Epithelial cell of proximal tubule (primary cell): ENCODE measurements at regions not wholly inside any gene's neighbourhood (a gene's known extent, or its start where the extent isn't known, plus 50 kb on each side); places are given as distances from the start of the nearest gene placed in this dataset.

Source experiments
- DNase-seq: peaks from one replicate; pipeline ENCODE4 v3.0.0-alpha.2; 2011; ENCODE audit warnings: low read depth
- H3K4me3 ChIP-seq: 2 replicates; pipeline ENCODE4 v1.5.1; 2011; ENCODE audit warnings: low read depth, mild to moderate bottlenecking, low read length
- CTCF ChIP-seq: conservative IDR thresholded peaks from 2 replicates; pipeline ENCODE4 v1.5.1; 2012; ENCODE audit warnings: low read depth, mild to moderate bottlenecking, low read length

- no peak for DNase-seq
Measured at GRCh38 chr4:156169861-156170260, 216.2 kb upstream of the CTSO start.

GRCh38 chr4:156169011-156169410 is 215.3 kb upstream of the CTSO start:
- peak; percentile 86 for TF ChIP-seq CTCF
- H3K4me3 ChIP-seq: no peak overlapping the region
- no peak for DNase-seq

More at GRCh38 chr4:156169861-156170260, 216.2 kb upstream of the CTSO start:
- no peak overlapping the region for H3K4me3 ChIP-seq
- no peak for TF ChIP-seq CTCF

- DNase-seq: no peak
- H3K4me3 ChIP-seq: no peak overlapping the region
- no peak for TF ChIP-seq CTCF
Measured at GRCh38 chr4:156168288-156168687, 214.6 kb upstream of the CTSO start.

GRCh38 chr4:156158747-156159146 is 205.1 kb upstream of the CTSO start:
- no peak overlapping the region for H3K4me3 ChIP-seq
- DNase-seq: no peak
- no peak for TF ChIP-seq CTCF

- H3K4me3 ChIP-seq: no peak overlapping the region
- TF ChIP-seq CTCF: peak; percentile 28
- no peak for DNase-seq
Measured at GRCh38 chr4:156154978-156155377, 201.3 kb upstream of the CTSO start.

- DNase-seq: no peak
- TF ChIP-seq CTCF: no peak
Measured at GRCh38 chr4:156146571-156146970, 192.9 kb upstream of the CTSO start.

GRCh38 chr4:156144961-156145360 is 191.3 kb upstream of the CTSO start:
- no peak overlapping the region for H3K4me3 ChIP-seq
- no peak for DNase-seq
- no peak for TF ChIP-seq CTCF

More at GRCh38 chr4:156146571-156146970, 192.9 kb upstream of the CTSO start:
- H3K4me3 ChIP-seq: no peak overlapping the region
